ENCODE measurements at regions not wholly inside any gene's neighbourhood (a gene's known extent, or its start where the extent isn't known, plus 50 kb on each side); places are given as distances from the start of the nearest gene placed in this dataset.

GRCh38 chr9:87140605-87141109, 193.4 kb upstream of the GAS1 start:
- peaks cover 0 to 8% (median 0%) of the 10 kb centered on the region in 5 donors for H3K9me3 Mint-ChIP-seq
- no peak overlapping the region for H3K27ac Mint-ChIP-seq
- ChIA-PET CTCF (no interaction called here), POLR2A (no interaction called here)
- H3K9me3 ChIP-seq (ENCODE audit: low read length) = no peaks in the 10 kb centered on the region
- H3K27me3 ChIP-seq (ENCODE audit: insufficient read depth, low read length, poor library complexity, severe bottlenecking) = no peaks in the 10 kb centered on the region
- H3K4me1 ChIP-seq (ENCODE audit: insufficient read depth, low read length) = no peaks in the 10 kb centered on the region
- no peaks in the 10 kb centered on the region for H3K36me3 ChIP-seq (ENCODE audit: insufficient read depth, low read length)
- H3K4me3 Mint-ChIP-seq = no peak overlapping the region
- peaks cover 13 to 20% of the 10 kb centered on the region in 2 donors for H3K27me3 Mint-ChIP-seq
- H3K27ac ChIP-seq (ENCODE audit: low read depth, low read length) = no peak overlapping the region
- no peaks in the 10 kb centered on the region for H3K36me3 Mint-ChIP-seq
- no peak for DNase-seq
- no peaks in the 10 kb centered on the region for H3K4me1 Mint-ChIP-seq
- H3K4me3 ChIP-seq (ENCODE audit: low read length) = no peak overlapping the region

- Mint-ChIP-seq H3K27ac (no peak overlapping the region), H3K4me3 (no peak overlapping the region), H3K4me1 (no peaks in the 10 kb centered on the region), H3K27me3 (peaks cover 13 to 24% of the 10 kb centered on the region in 2 donors), H3K9me3 (peaks cover 0 to 12% (median 2%) of the 10 kb centered on the region in 5 donors), H3K36me3 (no peaks in the 10 kb centered on the region)
- Histone ChIP-seq H3K9me3 (ENCODE audit: low read length) (no peaks in the 10 kb centered on the region), H3K4me1 (ENCODE audit: insufficient read depth, low read length) (no peaks in the 10 kb centered on the region), H3K4me3 (ENCODE audit: low read length) (no peak overlapping the region), H3K27ac (ENCODE audit: low read depth, low read length) (no peak overlapping the region), H3K36me3 (ENCODE audit: insufficient read depth, low read length) (no peaks in the 10 kb centered on the region), H3K27me3 (ENCODE audit: insufficient read depth, low read length, poor library complexity, severe bottlenecking) (no peaks in the 10 kb centered on the region)
- no peak for DNase-seq
- ChIA-PET POLR2A (no interaction called here), CTCF (no interaction called here)
These were observed 193.8 kb upstream of the GAS1 start for GRCh38 chr9:87141124-87141523.

- Mint-ChIP-seq H3K9me3 (peaks cover 0 to 13% (median 3%) of the 10 kb centered on the region in 5 donors), H3K36me3 (no peaks in the 10 kb centered on the region), H3K4me3 (no peak overlapping the region), H3K27me3 (peaks cover 26 to 58% of the 10 kb centered on the region in 2 donors), H3K4me1 (peaks cover 4 to 11% (median 4%) of the 10 kb centered on the region in 3 donors), H3K27ac (no peak overlapping the region)
- H3K27me3 ChIP-seq (ENCODE audit: insufficient read depth, low read length, poor library complexity, severe bottlenecking) = peaks cover 19% of the 10 kb centered on the region
- no peak for DNase-seq
- no peaks in the 10 kb centered on the region for H3K4me1 ChIP-seq (ENCODE audit: insufficient read depth, low read length)
- no peaks in the 10 kb centered on the region for H3K9me3 ChIP-seq (ENCODE audit: low read length)
- ChIA-PET POLR2A (no interaction called here), CTCF (no interaction called here)
- H3K36me3 ChIP-seq (ENCODE audit: insufficient read depth, low read length) = no peaks in the 10 kb centered on the region
- H3K27ac ChIP-seq (ENCODE audit: low read depth, low read length) = no peak overlapping the region
- no peak overlapping the region for H3K4me3 ChIP-seq (ENCODE audit: low read length)
These were observed 199.6 kb upstream of the GAS1 start for GRCh38 chr9:87146933-87147332.

GRCh38 chr9:87147839-87148238, 200.5 kb upstream of the GAS1 start:
- Histone ChIP-seq H3K27me3 (ENCODE audit: insufficient read depth, low read length, poor library complexity, severe bottlenecking) (peaks cover 19% of the 10 kb centered on the region), H3K4me1 (ENCODE audit: insufficient read depth, low read length) (no peaks in the 10 kb centered on the region), H3K4me3 (ENCODE audit: low read length) (no peak overlapping the region), H3K27ac (ENCODE audit: low read depth, low read length) (no peak overlapping the region), H3K36me3 (ENCODE audit: insufficient read depth, low read length) (no peaks in the 10 kb centered on the region), H3K9me3 (ENCODE audit: low read length) (no peaks in the 10 kb centered on the region)
- Mint-ChIP-seq H3K27ac (no peak overlapping the region), H3K4me3 (peak overlapping the region in 1 of 7 donors; percentile 81), H3K9me3 (peaks cover 0 to 13% (median 3%) of the 10 kb centered on the region in 5 donors), H3K4me1 (peaks cover 4 to 11% (median 4%) of the 10 kb centered on the region in 3 donors), H3K36me3 (no peaks in the 10 kb centered on the region), H3K27me3 (peaks cover 27 to 54% of the 10 kb centered on the region in 2 donors)
- CTCF ChIA-PET = no interaction called here
- POLR2A ChIA-PET = interaction anchor here (0.6 kb wide), 1 partner anchor 143 kb away, joined by 3 read pairs; no protein-coding TSS in a partner anchor
- no peak for DNase-seq

- Mint-ChIP-seq H3K9me3 (peaks cover 0 to 13% (median 3%) of the 10 kb centered on the region in 5 donors), H3K27me3 (peaks cover 29 to 54% of the 10 kb centered on the region in 2 donors), H3K4me1 (peaks cover 4 to 11% (median 4%) of the 10 kb centered on the region in 3 donors), H3K27ac (no peak overlapping the region), H3K4me3 (peak overlapping the region in 5 of 7 donors; percentile 47 to 85 (median 67)), H3K36me3 (no peaks in the 10 kb centered on the region)
- no peak overlapping the region for H3K4me3 ChIP-seq (ENCODE audit: low read length)
- DNase-seq = no peak
- H3K4me1 ChIP-seq (ENCODE audit: insufficient read depth, low read length) = no peaks in the 10 kb centered on the region
- ChIA-PET POLR2A (interaction anchor here (0.6 kb wide), 1 partner anchor 142 kb away, joined by 3 read pairs; no protein-coding TSS in a partner anchor), CTCF (no interaction called here)
- no peaks in the 10 kb centered on the region for H3K9me3 ChIP-seq (ENCODE audit: low read length)
- H3K27me3 ChIP-seq (ENCODE audit: insufficient read depth, low read length, poor library complexity, severe bottlenecking) = peaks cover 19% of the 10 kb centered on the region
- no peaks in the 10 kb centered on the region for H3K36me3 ChIP-seq (ENCODE audit: insufficient read depth, low read length)
- no peak overlapping the region for H3K27ac ChIP-seq (ENCODE audit: low read depth, low read length)
These were observed 201.2 kb upstream of the GAS1 start for GRCh38 chr9:87148331-87149104.

GRCh38 chr9:87149799-87150198, 202.5 kb upstream of the GAS1 start:
- Mint-ChIP-seq H3K27ac (no peak overlapping the region), H3K4me1 (peaks cover 4 to 11% (median 4%) of the 10 kb centered on the region in 3 donors), H3K4me3 (no peak overlapping the region), H3K36me3 (no peaks in the 10 kb centered on the region), H3K27me3 (peaks cover 28 to 58% of the 10 kb centered on the region in 2 donors), H3K9me3 (peaks cover 0 to 10% (median 3%) of the 10 kb centered on the region in 5 donors)
- no peak for DNase-seq
- CTCF ChIA-PET = no interaction called here
- no peak overlapping the region for H3K27ac ChIP-seq (ENCODE audit: low read depth, low read length)
- H3K4me1 ChIP-seq (ENCODE audit: insufficient read depth, low read length) = no peaks in the 10 kb centered on the region
- H3K4me3 ChIP-seq (ENCODE audit: low read length) = no peak overlapping the region
- H3K9me3 ChIP-seq (ENCODE audit: low read length) = no peaks in the 10 kb centered on the region
- POLR2A ChIA-PET = no interaction called here
- H3K27me3 ChIP-seq (ENCODE audit: insufficient read depth, low read length, poor library complexity, severe bottlenecking) = peaks cover 19% of the 10 kb centered on the region
- H3K36me3 ChIP-seq (ENCODE audit: insufficient read depth, low read length) = no peaks in the 10 kb centered on the region

GRCh38 chr9:87152256-87152655, 204.9 kb upstream of the GAS1 start:
- POLR2A ChIA-PET = no interaction called here
- Histone ChIP-seq H3K9me3 (ENCODE audit: low read length) (no peaks in the 10 kb centered on the region), H3K4me1 (ENCODE audit: insufficient read depth, low read length) (no peaks in the 10 kb centered on the region), H3K36me3 (ENCODE audit: insufficient read depth, low read length) (no peaks in the 10 kb centered on the region), H3K27me3 (ENCODE audit: insufficient read depth, low read length, poor library complexity, severe bottlenecking) (peaks cover 18% of the 10 kb centered on the region), H3K27ac (ENCODE audit: low read depth, low read length) (no peak overlapping the region), H3K4me3 (ENCODE audit: low read length) (no peak overlapping the region)
- peaks cover 0 to 3% (median 0%) of the 10 kb centered on the region in 5 donors for H3K9me3 Mint-ChIP-seq
- no peak overlapping the region for H3K27ac Mint-ChIP-seq
- peaks cover 30 to 43% of the 10 kb centered on the region in 2 donors for H3K27me3 Mint-ChIP-seq
- no peaks in the 10 kb centered on the region for H3K36me3 Mint-ChIP-seq
- H3K4me3 Mint-ChIP-seq = no peak overlapping the region
- DNase-seq = no peak
- peaks cover 4 to 11% (median 4%) of the 10 kb centered on the region in 3 donors for H3K4me1 Mint-ChIP-seq
- CTCF ChIA-PET = no interaction called here

GRCh38 chr9:87156247-87156646, 208.9 kb upstream of the GAS1 start:
- H3K4me3 Mint-ChIP-seq = no peak overlapping the region
- H3K4me3 ChIP-seq (ENCODE audit: low read length) = no peak overlapping the region
- CTCF ChIA-PET = no interaction called here
- peaks cover 0 to 3% (median 0%) of the 10 kb centered on the region in 5 donors for H3K9me3 Mint-ChIP-seq
- no peaks in the 10 kb centered on the region for H3K36me3 Mint-ChIP-seq
- no peaks in the 10 kb centered on the region for H3K4me1 Mint-ChIP-seq
- no peaks in the 10 kb centered on the region for H3K36me3 ChIP-seq (ENCODE audit: insufficient read depth, low read length)
- no peak overlapping the region for H3K27ac ChIP-seq (ENCODE audit: low read depth, low read length)
- H3K27ac Mint-ChIP-seq = no peak overlapping the region
- H3K27me3 Mint-ChIP-seq = peaks cover 8 to 14% of the 10 kb centered on the region in 2 donors
- H3K9me3 ChIP-seq (ENCODE audit: low read length) = no peaks in the 10 kb centered on the region
- no peak for DNase-seq
- no peaks in the 10 kb centered on the region for H3K27me3 ChIP-seq (ENCODE audit: insufficient read depth, low read length, poor library complexity, severe bottlenecking)
- POLR2A ChIA-PET = no interaction called here
- H3K4me1 ChIP-seq (ENCODE audit: insufficient read depth, low read length) = no peaks in the 10 kb centered on the region
